OCI-LY1 (cell line): ENCODE measurements at regions not wholly inside any gene's neighbourhood (a gene's known extent, or its start where the extent isn't known, plus 50 kb on each side); places are given as distances from the start of the nearest gene placed in this dataset.

Source experiments
- H2AFZ ChIP-seq: fragments of 200-600 bp; sonication (generic), shearing (Covaris generic); 2 replicates; pipeline ENCODE4 v1.6.0; 2014; ENCODE audit warnings: antibody characterized with exemption, mild to moderate bottlenecking, low read length
- H3F3A ChIP-seq: fragments of 200-600 bp; sonication (generic), shearing (Covaris generic); 2 replicates; pipeline ENCODE4 v1.6.0; 2014; ENCODE audit warnings: mild to moderate bottlenecking, antibody characterized with exemption, low read length, moderate library complexity; ENCODE audit not compliant: insufficient read depth
- H3K27ac ChIP-seq: fragments of 200-600 bp; sonication (generic); 2 replicates; pipeline ENCODE4 v1.5.1; 2014; ENCODE audit warnings: low read length, mixed run types, mild to moderate bottlenecking, low read depth; ENCODE audit not compliant: poor library complexity, severe bottlenecking
- H3K27me3 ChIP-seq: fragments of 200-600 bp; sonication (generic); 2 replicates; pipeline ENCODE4 v1.6.0; 2014; ENCODE audit warnings: antibody characterized with exemption, mild to moderate bottlenecking, low read length, moderate library complexity; ENCODE audit not compliant: insufficient read depth
- H3K36me3 ChIP-seq: fragments of 200-600 bp; sonication (generic); 2 replicates; pipeline ENCODE4 v1.6.1; 2014; ENCODE audit warnings: mild to moderate bottlenecking, antibody characterized with exemption, low read length, moderate library complexity, mixed read lengths; ENCODE audit not compliant: insufficient read depth
- H3K4me1 ChIP-seq: fragments of 200-600 bp; sonication (generic); 2 replicates; pipeline ENCODE4 v1.5.1; 2014; ENCODE audit warnings: mild to moderate bottlenecking, low read length, moderate library complexity; ENCODE audit not compliant: insufficient read depth, severe bottlenecking
- H3K4me2 ChIP-seq: fragments of 200-600 bp; sonication (generic), shearing (Covaris generic); 2 replicates; pipeline ENCODE4 v1.6.1; 2014; ENCODE audit warnings: low read length
- H3K4me3 ChIP-seq: fragments of 200-600 bp; sonication (generic); 2 replicates; pipeline ENCODE4 v1.5.1; 2014; ENCODE audit warnings: low read length, low read depth, mild to moderate bottlenecking, mixed read lengths; ENCODE audit not compliant: poor library complexity, severe bottlenecking
- H3K79me2 ChIP-seq: fragments of 200-600 bp; shearing (Covaris generic); 2 replicates; pipeline ENCODE4 v1.6.1; 2016; ENCODE audit warnings: mixed run types, low read length, mixed read lengths; ENCODE audit not compliant: insufficient read depth
- H3K9ac ChIP-seq: fragments of 200-600 bp; sonication (generic), shearing (Covaris generic); 2 replicates; pipeline ENCODE4 v1.6.1; 2014; ENCODE audit warnings: mild to moderate bottlenecking, low read length, mixed read lengths
- H3K9me2 ChIP-seq: fragments of 200-600 bp; sonication (generic), shearing (Covaris generic); 2 replicates; pipeline ENCODE4 v1.6.1; 2014; ENCODE audit warnings: low read depth, mild to moderate bottlenecking, low read length, mixed read lengths
- H3K9me3 ChIP-seq: fragments of 200-600 bp; shearing (Covaris generic); 2 replicates; pipeline ENCODE4 v1.6.1; 2014; ENCODE audit warnings: low read length, mixed read lengths
- H4K20me1 ChIP-seq: fragments of 200-600 bp; sonication (generic), shearing (Covaris generic); 2 replicates; pipeline ENCODE4 v1.6.0; 2016; ENCODE audit warnings: mild to moderate bottlenecking, low read length; ENCODE audit not compliant: insufficient read depth
- CTCF ChIP-seq: fragments of 200-600 bp; sonication (generic), shearing (Covaris generic); IDR thresholded peaks from 2 replicates; pipeline ENCODE4 v1.5.1; 2017; ENCODE audit warnings: mild to moderate bottlenecking, antibody characterized with exemption, low read length, moderate library complexity, mixed read lengths
- EZH2 ChIP-seq: fragments of 200-600 bp; sonication (generic), shearing (Covaris generic); IDR thresholded peaks from 2 replicates; pipeline ENCODE4 v1.8.0; 2017; ENCODE audit warnings: borderline replicate concordance, mixed run types, mild to moderate bottlenecking, antibody characterized with exemption, low read length, moderate library complexity, mixed read lengths

DNA sequence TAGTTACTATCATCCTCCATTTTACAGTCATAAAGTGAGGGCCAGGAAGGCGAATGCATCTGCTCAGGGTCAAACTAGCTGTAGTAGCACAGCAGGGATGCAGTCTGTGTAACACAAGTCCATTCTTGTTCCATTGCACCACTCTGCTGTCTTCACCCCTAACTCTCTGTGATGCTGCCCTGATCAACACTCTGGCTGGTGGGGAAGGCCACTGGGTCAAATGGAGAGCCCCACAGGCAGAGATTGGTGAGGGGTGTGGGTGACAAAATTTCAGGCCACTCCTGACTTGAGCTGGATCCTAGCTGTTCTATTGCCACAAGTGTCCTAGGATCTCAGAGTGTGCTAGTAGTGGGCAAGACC, 136.5 kb downstream of the PJA1 start:
- H2AFZ ChIP-seq: no peak overlapping the region
- no peak overlapping the region for H3K4me3 ChIP-seq
- H3K9me3 ChIP-seq: no peaks in the 10 kb centered on the region
- H3K4me1 ChIP-seq: no peaks in the 10 kb centered on the region
- no peaks in the 10 kb centered on the region for H3K36me3 ChIP-seq
- H3F3A ChIP-seq: no peaks in the 10 kb centered on the region
- H3K9me2 ChIP-seq: no peaks in the 10 kb centered on the region
- H3K79me2 ChIP-seq: no peaks in the 10 kb centered on the region
- no peak for TF ChIP-seq CTCF
- no peak for TF ChIP-seq EZH2
- no peaks in the 10 kb centered on the region for H3K27me3 ChIP-seq
- no peak overlapping the region for H3K9ac ChIP-seq
- no peak overlapping the region for H3K27ac ChIP-seq
- no peaks in the 10 kb centered on the region for H4K20me1 ChIP-seq
- H3K4me2 ChIP-seq: no peak overlapping the region

DNA sequence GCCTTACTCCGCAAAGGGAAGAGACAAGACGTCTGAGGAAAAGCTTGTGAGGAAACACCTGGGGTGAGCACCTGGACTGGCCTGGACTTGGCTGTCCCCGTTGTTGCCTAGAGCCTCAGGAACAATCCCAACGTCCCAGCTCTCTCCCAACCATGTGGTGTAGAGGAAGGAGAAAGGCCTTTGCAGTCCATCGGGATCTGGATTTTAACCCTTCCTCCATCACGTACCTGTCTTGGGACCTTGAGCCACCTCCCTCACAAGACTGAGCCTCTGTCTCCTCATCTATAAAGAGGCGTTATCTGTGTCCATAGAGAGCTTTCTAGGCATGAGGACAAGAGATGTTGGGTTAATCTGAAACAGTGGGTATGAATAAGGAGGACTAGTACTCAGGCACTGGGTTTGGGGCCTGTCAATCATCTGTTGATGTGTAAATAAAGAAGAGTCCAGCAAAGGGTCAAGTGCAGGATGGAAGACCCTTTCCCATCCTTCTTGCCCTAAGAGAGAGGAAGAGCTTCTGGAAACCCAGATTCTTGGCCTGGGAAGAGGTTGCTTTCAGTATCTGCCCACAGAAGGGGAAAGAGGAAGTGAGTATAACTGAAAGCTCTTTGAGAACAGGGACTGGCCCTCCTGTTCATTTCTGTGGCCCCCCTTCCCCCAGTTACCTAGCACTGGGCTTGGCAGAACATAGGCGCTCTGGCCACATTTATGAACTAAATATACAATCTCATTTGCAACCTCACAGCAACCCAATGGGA, 137.1 kb downstream of the PJA1 start:
- H3K4me2 ChIP-seq: no peak overlapping the region
- H4K20me1 ChIP-seq: no peaks in the 10 kb centered on the region
- no peak overlapping the region for H3K9ac ChIP-seq
- H3K4me1 ChIP-seq: no peaks in the 10 kb centered on the region
- no peaks in the 10 kb centered on the region for H3F3A ChIP-seq
- TF ChIP-seq CTCF (no peak), EZH2 (no peak)
- H3K27ac ChIP-seq: no peak overlapping the region
- no peak overlapping the region for H2AFZ ChIP-seq
- no peaks in the 10 kb centered on the region for H3K9me3 ChIP-seq
- no peaks in the 10 kb centered on the region for H3K79me2 ChIP-seq
- no peaks in the 10 kb centered on the region for H3K36me3 ChIP-seq
- H3K9me2 ChIP-seq: no peaks in the 10 kb centered on the region
- H3K4me3 ChIP-seq: no peak overlapping the region
- no peaks in the 10 kb centered on the region for H3K27me3 ChIP-seq

DNA sequence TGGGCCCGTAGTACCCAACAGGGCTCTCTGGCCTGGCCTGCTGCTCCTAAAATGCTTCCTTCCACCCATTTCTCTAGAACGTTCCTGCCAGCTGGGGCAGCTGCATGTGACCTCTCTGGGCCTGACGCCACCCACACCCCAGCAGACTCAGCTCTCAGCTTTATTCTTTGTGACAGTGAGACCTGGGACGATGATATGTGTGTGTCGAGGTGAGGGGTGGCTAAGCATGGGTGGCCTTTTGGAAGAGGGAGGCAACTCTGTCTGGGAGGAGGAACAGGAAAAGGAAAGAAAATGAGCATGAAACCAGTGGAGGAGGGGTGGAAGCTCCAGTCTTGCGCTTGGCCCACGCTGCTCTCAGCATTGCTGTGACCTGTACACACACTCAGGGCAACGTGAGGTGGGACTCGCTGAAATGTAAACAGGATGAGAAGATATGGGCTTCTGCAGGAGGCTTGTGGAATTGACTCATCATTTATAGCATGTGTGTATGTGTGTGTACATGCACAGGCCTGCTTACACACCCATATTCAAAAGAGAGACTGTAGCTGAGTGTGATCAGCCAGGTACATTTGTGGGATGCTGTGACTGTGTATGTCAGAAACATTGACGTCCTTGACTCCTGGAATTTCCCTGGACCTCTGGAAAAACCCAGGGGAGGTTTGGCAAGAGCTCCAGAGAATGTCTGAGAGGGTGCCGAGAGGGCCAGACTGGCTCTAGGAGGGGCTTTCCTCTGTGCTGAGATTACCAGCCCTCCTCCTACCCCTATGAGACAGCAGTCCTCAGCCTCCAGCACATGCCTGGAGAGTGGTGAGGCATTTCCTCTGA, 137.9 kb downstream of the PJA1 start:
- H3K4me1 ChIP-seq: no peaks in the 10 kb centered on the region
- no peaks in the 10 kb centered on the region for H3K36me3 ChIP-seq
- TF ChIP-seq EZH2 (no peak), CTCF (no peak)
- H3K79me2 ChIP-seq: no peaks in the 10 kb centered on the region
- H3K9me2 ChIP-seq: no peaks in the 10 kb centered on the region
- no peak overlapping the region for H2AFZ ChIP-seq
- no peak overlapping the region for H3K4me3 ChIP-seq
- H3F3A ChIP-seq: no peaks in the 10 kb centered on the region
- H4K20me1 ChIP-seq: no peaks in the 10 kb centered on the region
- H3K9me3 ChIP-seq: no peaks in the 10 kb centered on the region
- no peaks in the 10 kb centered on the region for H3K27me3 ChIP-seq
- no peak overlapping the region for H3K9ac ChIP-seq
- no peak overlapping the region for H3K4me2 ChIP-seq
- H3K27ac ChIP-seq: no peak overlapping the region
